ENCODE measurements at regions not wholly inside any gene's neighbourhood (a gene's known extent, or its start where the extent isn't known, plus 50 kb on each side); places are given as distances from the start of the nearest gene placed in this dataset.

- Histone ChIP-seq H3K27ac (no peak overlapping the region), H3K36me3 (ENCODE audit: low read depth, missing control alignments) (no peaks in the 10 kb centered on the region), H3K9me3 (no peaks in the 10 kb centered on the region), H3K4me1 (peaks cover 38% of the 10 kb centered on the region), H3K4me3 (no peak overlapping the region), H3K27me3 (no peaks in the 10 kb centered on the region)
- TF ChIP-seq POLR2A (IDR thresholded peaks at IDR 0.05) = no peak
- TF ChIP-seq CTCF (IDR thresholded peaks at IDR 0.05) = no peak
- DNase-seq = no peak
- WGBS, 2 donors = 96% methylated on average over 8 to 15 of the region's 15 CpGs
- intact Hi-C loops (cut with DNase I; ENCODE audit: low total_unique reads) = no loop called here
Observed at GRCh38 chr2:128374001-128374710, 55.5 kb upstream of the HS6ST1 start.

GRCh38 chr2:128374711-128375413 lies 56.2 kb upstream of the HS6ST1 start:
- TF ChIP-seq POLR2A (IDR thresholded peaks at IDR 0.05) (no peak), CTCF (IDR thresholded peaks at IDR 0.05) (no peak)
- intact Hi-C loops (cut with DNase I; ENCODE audit: low total_unique reads) = no loop called here
- Histone ChIP-seq H3K4me1 (peaks cover 38% of the 10 kb centered on the region), H3K4me3 (no peak overlapping the region), H3K9me3 (no peaks in the 10 kb centered on the region), H3K36me3 (ENCODE audit: low read depth, missing control alignments) (no peaks in the 10 kb centered on the region), H3K27ac (no peak overlapping the region), H3K27me3 (no peaks in the 10 kb centered on the region)
- DNase-seq = peak; percentile 7
- WGBS, 2 donors = 92 to 93% methylated on average over 16 to 19 of the region's 19 CpGs

GRCh38 chr2:128375454-128375853 lies 56.8 kb upstream of the HS6ST1 start:
- H3K4me3 ChIP-seq = no peak overlapping the region

GRCh38 chr2:128376241-128377041 lies 57.8 kb upstream of the HS6ST1 start:
- H3K36me3 ChIP-seq (ENCODE audit: low read depth, missing control alignments) = no peaks in the 10 kb centered on the region
- WGBS, 2 donors = 87 to 96% methylated on average over 5 to 17 of the region's 17 CpGs
- no peaks in the 10 kb centered on the region for H3K9me3 ChIP-seq
- H3K4me1 ChIP-seq = peaks cover 46% of the 10 kb centered on the region
- intact Hi-C loops (cut with DNase I; ENCODE audit: low total_unique reads) = no loop called here
- peak; percentile 12 for DNase-seq
- no peaks in the 10 kb centered on the region for H3K27me3 ChIP-seq
- no peak overlapping the region for H3K27ac ChIP-seq
- H3K4me3 ChIP-seq = no peak overlapping the region
- TF ChIP-seq CTCF (IDR thresholded peaks at IDR 0.05) (no peak), POLR2A (IDR thresholded peaks at IDR 0.05) (no peak)

More at GRCh38 chr2:128375454-128375853, 56.8 kb upstream of the HS6ST1 start:
- intact Hi-C loops (cut with DNase I; ENCODE audit: low total_unique reads) = no loop called here
- H3K9me3 ChIP-seq = no peaks in the 10 kb centered on the region
- H3K4me1 ChIP-seq = peaks cover 38% of the 10 kb centered on the region
- H3K27ac ChIP-seq = no peak overlapping the region
- TF ChIP-seq POLR2A (IDR thresholded peaks at IDR 0.05) (no peak), CTCF (IDR thresholded peaks at IDR 0.05) (no peak)
- no peaks in the 10 kb centered on the region for H3K36me3 ChIP-seq (ENCODE audit: low read depth, missing control alignments)
- 84 to 92% methylated on average over 6 to 7 of the region's 7 CpGs for WGBS, 2 donors
- DNase-seq = peak; percentile 11
- H3K27me3 ChIP-seq = no peaks in the 10 kb centered on the region

Measured in testis (tissue), 2 donors.